Right lobe of liver (tissue), 4 donors: ENCODE measurements at regions not wholly inside any gene's neighbourhood (a gene's known extent, or its start where the extent isn't known, plus 50 kb on each side); places are given as distances from the start of the nearest gene placed in this dataset.

Experiments
- POLR2A ChIP-seq: fragments of 450-650 bp; IDR thresholded peaks from one replicate; pipeline ENCODE4 v1.6.1; 2017; ENCODE audit warnings: antibody characterized with exemption, mild to moderate bottlenecking
- TF ChIP-seq, protein P1 (sequence below), 4 donors: fragments of 200-600 bp in 3 of 4; fragments of 450-650 bp in 1 of 4; IDR thresholded peaks; one replicate each; pipeline versions ENCODE4 v1.5.1 to v1.8.0; 2016 to 2022; ENCODE audit warnings: antibody characterized with exemption in 4 of 4, mild to moderate bottlenecking in 2 of 4
- donor health status: DM: no; HTN: no; CAD: no.
- donor health status: DM: no; HTN: no; CAD: no.
- donor health status: DM: no; HTN: yes; CAD: no.

DNA sequence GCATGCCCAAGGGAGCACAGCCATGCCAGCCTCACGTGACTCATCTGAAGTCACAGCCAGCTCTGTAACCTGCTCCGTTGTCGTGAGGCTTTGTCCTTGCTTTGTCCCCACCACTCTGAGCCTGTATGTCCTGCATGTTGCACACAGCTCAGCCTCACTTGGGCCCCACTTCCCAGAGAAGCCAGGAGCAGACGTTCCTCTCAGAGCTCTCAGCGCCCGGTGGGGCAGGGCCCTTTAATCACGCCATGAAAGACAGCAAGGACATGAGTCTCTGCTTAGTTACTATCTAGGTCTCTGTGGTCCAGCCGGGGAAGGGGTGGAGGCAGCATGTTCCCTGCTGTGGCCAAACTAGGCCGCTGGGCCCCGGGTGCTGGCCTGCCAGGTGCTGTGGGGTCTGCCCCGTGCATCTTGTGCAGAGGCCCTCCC is 127.4 kb upstream of the FAM20C start:
- TF ChIP-seq, protein P1, sequence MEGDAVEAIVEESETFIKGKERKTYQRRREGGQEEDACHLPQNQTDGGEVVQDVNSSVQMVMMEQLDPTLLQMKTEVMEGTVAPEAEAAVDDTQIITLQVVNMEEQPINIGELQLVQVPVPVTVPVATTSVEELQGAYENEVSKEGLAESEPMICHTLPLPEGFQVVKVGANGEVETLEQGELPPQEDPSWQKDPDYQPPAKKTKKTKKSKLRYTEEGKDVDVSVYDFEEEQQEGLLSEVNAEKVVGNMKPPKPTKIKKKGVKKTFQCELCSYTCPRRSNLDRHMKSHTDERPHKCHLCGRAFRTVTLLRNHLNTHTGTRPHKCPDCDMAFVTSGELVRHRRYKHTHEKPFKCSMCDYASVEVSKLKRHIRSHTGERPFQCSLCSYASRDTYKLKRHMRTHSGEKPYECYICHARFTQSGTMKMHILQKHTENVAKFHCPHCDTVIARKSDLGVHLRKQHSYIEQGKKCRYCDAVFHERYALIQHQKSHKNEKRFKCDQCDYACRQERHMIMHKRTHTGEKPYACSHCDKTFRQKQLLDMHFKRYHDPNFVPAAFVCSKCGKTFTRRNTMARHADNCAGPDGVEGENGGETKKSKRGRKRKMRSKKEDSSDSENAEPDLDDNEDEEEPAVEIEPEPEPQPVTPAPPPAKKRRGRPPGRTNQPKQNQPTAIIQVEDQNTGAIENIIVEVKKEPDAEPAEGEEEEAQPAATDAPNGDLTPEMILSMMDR (IDR thresholded peaks at IDR 0.05): no peak
- no peak for TF ChIP-seq POLR2A
